H1 (cell line): ENCODE measurements at regions not wholly inside any gene's neighbourhood (a gene's known extent, or its start where the extent isn't known, plus 50 kb on each side); places are given as distances from the start of the nearest gene placed in this dataset.

ENCODE experiments used
- CTCF ChIA-PET: fragments of 300-600 bp; sonication (Branson Sonifier 250); formaldehyde crosslinking; loops from one replicate; lab custom pipeline; 2021; ENCODE audit not compliant: partially characterized antibody; lab: Charles Lee
- POLR2A ChIA-PET: fragments of 300-600 bp; sonication (Branson Sonifier 250); formaldehyde crosslinking; loops from one replicate; lab custom pipeline; 2021; ENCODE audit warnings: inconsistent platforms; ENCODE audit not compliant: partially characterized antibody; lab: Charles Lee
- DNase-seq, 2 experiments: peaks; one replicate each; pipeline versions ENCODE4 v3.0.0 to v3.0.0-alpha.2; 2010 to 2022; ENCODE audit warnings: low spot score in 2 of 2, low read depth in 1 of 2, mixed read lengths in 1 of 2
- FAIRE-seq: peaks from 2 replicates; lab custom pipeline; 2011; peaks lifted over from hg19 to GRCh38; lab: Jason Lieb, UNC
- H2AFZ ChIP-seq: 2 replicates; pipeline ENCODE4 v1.8.1; 2012; ENCODE audit warnings: low read length, inconsistent platforms
- H2AK5ac ChIP-seq: 2 replicates; pipeline ENCODE4 v1.6.1; 2013; ENCODE audit warnings: low read depth, low read length
- H2BK120ac ChIP-seq: replicated peaks from 2 replicates; pipeline ENCODE3; 2013; ENCODE audit warnings: low read depth, low read length, inconsistent platforms
- H2BK12ac ChIP-seq: 2 replicates; pipeline ENCODE4 v1.6.1; 2013; ENCODE audit warnings: low read depth, low read length
- H2BK15ac ChIP-seq: 2 replicates; pipeline ENCODE4 v1.6.1; 2013; ENCODE audit warnings: low read length
- H2BK20ac ChIP-seq: 2 replicates; pipeline ENCODE4 v1.6.1; 2013; ENCODE audit warnings: low read length
- H2BK5ac ChIP-seq: 2 replicates; pipeline ENCODE4 v1.6.1; 2013; ENCODE audit warnings: low read depth, low read length
- H3K14ac ChIP-seq: 2 replicates; pipeline ENCODE4 v1.6.1; 2013; ENCODE audit warnings: inconsistent platforms; ENCODE audit not compliant: insufficient read length
- H3K18ac ChIP-seq: 2 replicates; pipeline ENCODE4 v1.6.1; 2013; ENCODE audit warnings: low read length; ENCODE audit errors: extremely low read depth
- H3K23ac ChIP-seq: 2 replicates; pipeline ENCODE4 v1.6.1; 2013; ENCODE audit warnings: inconsistent platforms; ENCODE audit not compliant: insufficient read length
- H3K23me2 ChIP-seq: 2 replicates; pipeline ENCODE4 v1.6.1; 2013; ENCODE audit warnings: low read depth, low read length
- H3K27ac ChIP-seq: 2 replicates; pipeline ENCODE4 v1.6.1; 2011; ENCODE audit warnings: low read depth, low read length, inconsistent platforms
- H3K27me3 ChIP-seq, 4 experiments: replicated peaks in 1 of 4; 1 replicate in 1 of 4; 2 replicates in 3 of 4; pipeline versions ENCODE4 v1.6.1 to v1.8.1; 2011 to 2013; ENCODE audit warnings: low read length in 3 of 4, mild to moderate bottlenecking in 3 of 4, inconsistent platforms in 2 of 4, mixed read lengths in 2 of 4, moderate library complexity in 1 of 4; ENCODE audit not compliant: control insufficient read depth in 3 of 4, insufficient read depth in 3 of 4; ENCODE audit errors: extremely low read depth in 1 of 4
- H3K36me3 ChIP-seq, 4 experiments: 2 replicates each; pipeline versions ENCODE4 v1.6.1 to v1.8.1; 2011 to 2013; ENCODE audit warnings: mild to moderate bottlenecking in 4 of 4, low read length in 3 of 4, moderate library complexity in 2 of 4, control low read depth in 1 of 4, inconsistent platforms in 1 of 4; ENCODE audit not compliant: insufficient read depth in 4 of 4, control insufficient read depth in 2 of 4
- H3K4ac ChIP-seq: replicated peaks from 2 replicates; pipeline ENCODE3; 2013; ENCODE audit warnings: low read length, low read depth, mixed read lengths, inconsistent platforms; ENCODE audit not compliant: insufficient read length
- H3K4me1 ChIP-seq, 4 experiments: replicated peaks in 1 of 4; 1 replicate in 1 of 4; 2 replicates in 3 of 4; pipeline versions ENCODE4 v1.6.1 to v1.8.1; 2011 to 2013; ENCODE audit warnings: low read length in 3 of 4, inconsistent platforms in 2 of 4, mixed read lengths in 1 of 4; ENCODE audit not compliant: insufficient read depth in 4 of 4, control insufficient read depth in 3 of 4
- H3K4me2 ChIP-seq, 2 experiments: 2 replicates each; pipeline versions ENCODE4 v1.6.1 to v1.8.1; 2011 to 2013; ENCODE audit warnings: low read depth in 2 of 2, low read length in 2 of 2, control low read depth in 1 of 2, inconsistent platforms in 1 of 2, mild to moderate bottlenecking in 1 of 2; ENCODE audit not compliant: insufficient read depth in 1 of 2
- H3K4me3 ChIP-seq, 4 experiments: fragments of 200-600, 300-600 bp in 1 of 4; sonication (generic), shearing (Covaris generic), sonication (Bioruptor Twin) in 1 of 4; 2 replicates each; pipeline versions ENCODE4 v1.5.1 to v1.8.1; 2011 to 2016; ENCODE audit warnings: low read length in 4 of 4, low read depth in 3 of 4, control low read depth in 2 of 4, inconsistent platforms in 2 of 4, mild to moderate bottlenecking in 2 of 4, mixed read lengths in 1 of 4, moderate library complexity in 1 of 4; ENCODE audit not compliant: insufficient read depth in 2 of 4; ENCODE audit errors: extremely low read depth in 1 of 4
- H3K56ac ChIP-seq: replicated peaks from 2 replicates; pipeline ENCODE3; 2013; ENCODE audit warnings: low read depth, mild to moderate bottlenecking, mixed read lengths, low read length, inconsistent platforms; ENCODE audit not compliant: insufficient read length
- H3K79me1 ChIP-seq: 2 replicates; pipeline ENCODE4 v1.6.1; 2013; ENCODE audit warnings: low read depth, low read length, control low read depth
- H3K79me2 ChIP-seq, 2 experiments: 2 replicates each; pipeline versions ENCODE4 v1.6.1 to v1.8.1; 2012 to 2013; ENCODE audit warnings: low read length in 2 of 2, mild to moderate bottlenecking in 2 of 2, inconsistent platforms in 1 of 2; ENCODE audit not compliant: insufficient read depth in 2 of 2, control insufficient read depth in 1 of 2
- H3K9ac ChIP-seq, 4 experiments: replicated peaks in 1 of 4; 1 replicate in 1 of 4; 2 replicates in 3 of 4; pipeline versions ENCODE4 v1.6.1 to v1.8.1; 2011 to 2013; ENCODE audit warnings: low read depth in 3 of 4, low read length in 3 of 4, control low read depth in 2 of 4, mild to moderate bottlenecking in 2 of 4, moderate library complexity in 2 of 4, inconsistent platforms in 1 of 4; ENCODE audit errors: extremely low read depth in 1 of 4
- H3K9me3 ChIP-seq, 2 experiments: 2 replicates each; pipeline versions ENCODE4 v1.6.1 to v1.8.1; 2012 to 2013; ENCODE audit warnings: mild to moderate bottlenecking in 2 of 2, moderate library complexity in 2 of 2, control low read depth in 1 of 2, inconsistent platforms in 1 of 2, low read depth in 1 of 2, low read length in 1 of 2, mixed read lengths in 1 of 2; ENCODE audit not compliant: insufficient read depth in 2 of 2
- H4K20me1 ChIP-seq, 2 experiments: replicated peaks in 1 of 2; 2 replicates each; pipeline versions ENCODE3 to v1.8.1; 2011 to 2013; ENCODE audit warnings: inconsistent platforms in 2 of 2, low read length in 2 of 2, mild to moderate bottlenecking in 1 of 2; ENCODE audit not compliant: insufficient read depth in 2 of 2, control insufficient read depth in 1 of 2
- H4K5ac ChIP-seq: 2 replicates; pipeline ENCODE4 v1.6.1; 2013; ENCODE audit warnings: low read length, low read depth, mixed read lengths, inconsistent platforms; ENCODE audit not compliant: insufficient read length
- H4K8ac ChIP-seq: 2 replicates; pipeline ENCODE4 v1.8.0; 2013; ENCODE audit warnings: mild to moderate bottlenecking, moderate library complexity, low read length, inconsistent platforms; ENCODE audit not compliant: insufficient read depth; ENCODE audit errors: extremely low read depth
- H4K91ac ChIP-seq: replicated peaks from 2 replicates; pipeline ENCODE3; 2013; ENCODE audit warnings: low read length, mixed read lengths, inconsistent platforms; ENCODE audit not compliant: insufficient read length
- TF ChIP-seq, protein P1 (sequence below): IDR thresholded peaks from 2 replicates; pipeline ENCODE4 v1.6.1; 2011; ENCODE audit warnings: low read depth, mild to moderate bottlenecking, low read length; ENCODE audit not compliant: insufficient read depth

DNA sequence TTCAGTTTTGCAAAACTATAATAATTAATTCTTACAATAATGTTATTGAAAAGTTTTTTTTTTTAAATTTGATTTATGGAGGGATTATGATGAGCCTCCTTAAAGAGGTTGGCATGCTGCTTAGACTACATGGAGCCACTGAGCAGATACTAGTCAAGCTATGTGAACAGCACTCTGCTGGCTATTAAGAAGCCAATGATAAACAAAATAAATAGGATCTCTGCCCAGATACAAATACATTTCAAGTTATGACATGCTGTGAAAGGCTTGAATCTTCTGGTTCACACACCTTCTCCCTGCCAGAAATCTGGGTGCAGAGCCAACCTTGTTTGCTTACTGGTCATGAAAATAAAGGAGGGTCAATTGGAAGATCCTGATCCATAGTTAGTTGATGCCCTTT is 107.4 kb upstream of the NAV3 start:
- Histone ChIP-seq H3K79me1 (no peaks in the 10 kb centered on the region), H3K56ac (no peak overlapping the region), H3K4me2 (no peak overlapping the region), H3K18ac (no peak overlapping the region), H2BK12ac (no peak overlapping the region), H2BK120ac (no peak overlapping the region), H2BK20ac (no peak overlapping the region), H3K4me1 (no peaks in the 10 kb centered on the region), H2BK5ac (no peak overlapping the region), H2AFZ (no peak overlapping the region), H3K9me3 (no peaks in the 10 kb centered on the region), H2AK5ac (no peak overlapping the region), H3K23ac (no peak overlapping the region), H3K36me3 (no peaks in the 10 kb centered on the region), H2BK15ac (no peak overlapping the region), H3K4me3 (no peak overlapping the region), H3K14ac (no peak overlapping the region), H4K20me1 (no peaks in the 10 kb centered on the region), H3K79me2 (no peaks in the 10 kb centered on the region), H3K27ac (no peak overlapping the region), H3K4ac (no peak overlapping the region), H4K91ac (no peak overlapping the region), H3K23me2 (no peaks in the 10 kb centered on the region), H4K8ac (no peak overlapping the region), H3K9ac (no peak overlapping the region)
- FAIRE-seq = no peak
- DNase-seq = no peak
- TF ChIP-seq, protein P1, sequence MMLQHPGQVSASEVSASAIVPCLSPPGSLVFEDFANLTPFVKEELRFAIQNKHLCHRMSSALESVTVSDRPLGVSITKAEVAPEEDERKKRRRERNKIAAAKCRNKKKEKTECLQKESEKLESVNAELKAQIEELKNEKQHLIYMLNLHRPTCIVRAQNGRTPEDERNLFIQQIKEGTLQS = no peak
- TF ChIP-seq, all 59 proteins: peak for 0
- POLR2A ChIA-PET = no interaction called here
- Histone ChIP-seq H3K27me3 (no peaks in the 10 kb centered on the region), H4K5ac (no peak overlapping the region)
- CTCF ChIA-PET = interaction anchor here (0.9 to 1.8 kb wide), 5 partner anchors 76 to 712 kb away, joined by 3 to 17 read pairs (median 3); no protein-coding TSS in a partner anchor
